H1 (cell line): ENCODE measurements at regions not wholly inside any gene's neighbourhood (a gene's known extent, or its start where the extent isn't known, plus 50 kb on each side); places are given as distances from the start of the nearest gene placed in this dataset.

Experiments used
- BRCA1 ChIP-seq: IDR thresholded peaks from 2 replicates; pipeline ENCODE4 v1.6.1; 2012; ENCODE audit warnings: low read depth, low read length, improper control_type of control experiment
- CBX5 ChIP-seq: fragments of 300-800, 300-1000 bp; sonication (generic); IDR thresholded peaks from 2 replicates; pipeline ENCODE4 v1.7.1; 2016; ENCODE audit warnings: antibody characterized with exemption, low read length, low read depth
- CHD1 ChIP-seq: IDR thresholded peaks from 2 replicates; pipeline ENCODE4 v1.6.1; 2012; ENCODE audit warnings: low read depth, low read length, improper control_type of control experiment
- CHD2 ChIP-seq: IDR thresholded peaks from 2 replicates; pipeline ENCODE4 v1.6.1; 2012; ENCODE audit warnings: low read length, improper control_type of control experiment
- FOSL1 ChIP-seq: IDR thresholded peaks from 2 replicates; pipeline ENCODE4 v1.6.1; 2011; ENCODE audit warnings: mild to moderate bottlenecking, low read depth, low read length, moderate library complexity; ENCODE audit not compliant: insufficient read depth
- MAFK ChIP-seq: IDR thresholded peaks from 2 replicates; pipeline ENCODE4 v1.6.1; 2012; ENCODE audit warnings: low read depth, mild to moderate bottlenecking, improper control_type of control experiment, low read length
- NRF1 ChIP-seq: IDR thresholded peaks from 2 replicates; pipeline ENCODE4 v1.6.1; 2011; ENCODE audit warnings: mild to moderate bottlenecking, low read depth, low read length, improper control_type of control experiment
- POU5F1 ChIP-seq: IDR thresholded peaks from 2 replicates; pipeline ENCODE4 v1.6.1; 2011; ENCODE audit warnings: low read depth, mild to moderate bottlenecking, low read length, moderate library complexity
- RFX5 ChIP-seq: IDR thresholded peaks from 2 replicates; pipeline ENCODE4 v1.6.1; 2011; ENCODE audit warnings: low read depth, low read length, improper control_type of control experiment, borderline replicate concordance
- SAP30 ChIP-seq: fragments of 300-600 bp; sonication (generic); IDR thresholded peaks from 2 replicates; pipeline ENCODE4 v1.7.1; 2012; ENCODE audit warnings: low read length, moderate library complexity, mild to moderate bottlenecking, inconsistent platforms; ENCODE audit not compliant: insufficient read depth, insufficient replicate concordance
- TEAD4 ChIP-seq: IDR thresholded peaks from 2 replicates; pipeline ENCODE4 v1.6.1; 2012; ENCODE audit warnings: low read depth, low read length, inconsistent platforms, mixed read lengths
- TF ChIP-seq, protein P1 (sequence below): fragments of 300-600 bp; sonication (generic); IDR thresholded peaks from 2 replicates; pipeline ENCODE4 v1.7.1; 2012; ENCODE audit warnings: low read length, moderate library complexity, mild to moderate bottlenecking, inconsistent platforms; ENCODE audit not compliant: insufficient replicate concordance
- TF ChIP-seq, protein P2 (sequence below): IDR thresholded peaks from 2 replicates; pipeline ENCODE4 v1.6.1; 2012; ENCODE audit warnings: inconsistent platforms

DNA sequence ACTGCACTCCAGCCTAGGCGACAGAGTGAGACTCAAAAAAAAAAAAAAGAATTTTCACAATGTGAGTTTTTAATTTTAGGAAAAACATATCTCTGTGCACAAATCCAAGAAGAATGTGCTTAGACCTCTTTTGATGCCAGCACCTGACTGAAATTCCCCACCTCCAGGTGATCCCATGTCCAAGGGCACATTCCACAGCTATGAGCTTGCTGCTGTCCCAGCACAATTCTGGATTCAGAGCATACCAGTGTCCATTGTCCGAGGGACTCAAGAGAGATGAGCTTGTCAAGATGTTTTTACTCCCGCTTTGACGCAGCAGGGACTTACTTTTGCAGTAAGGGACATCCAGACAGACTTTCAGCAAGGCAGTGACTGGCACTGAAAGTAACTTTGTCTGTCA, 489.1 kb upstream of the ACVR2A start (continued):
- TF ChIP-seq, protein P1, sequence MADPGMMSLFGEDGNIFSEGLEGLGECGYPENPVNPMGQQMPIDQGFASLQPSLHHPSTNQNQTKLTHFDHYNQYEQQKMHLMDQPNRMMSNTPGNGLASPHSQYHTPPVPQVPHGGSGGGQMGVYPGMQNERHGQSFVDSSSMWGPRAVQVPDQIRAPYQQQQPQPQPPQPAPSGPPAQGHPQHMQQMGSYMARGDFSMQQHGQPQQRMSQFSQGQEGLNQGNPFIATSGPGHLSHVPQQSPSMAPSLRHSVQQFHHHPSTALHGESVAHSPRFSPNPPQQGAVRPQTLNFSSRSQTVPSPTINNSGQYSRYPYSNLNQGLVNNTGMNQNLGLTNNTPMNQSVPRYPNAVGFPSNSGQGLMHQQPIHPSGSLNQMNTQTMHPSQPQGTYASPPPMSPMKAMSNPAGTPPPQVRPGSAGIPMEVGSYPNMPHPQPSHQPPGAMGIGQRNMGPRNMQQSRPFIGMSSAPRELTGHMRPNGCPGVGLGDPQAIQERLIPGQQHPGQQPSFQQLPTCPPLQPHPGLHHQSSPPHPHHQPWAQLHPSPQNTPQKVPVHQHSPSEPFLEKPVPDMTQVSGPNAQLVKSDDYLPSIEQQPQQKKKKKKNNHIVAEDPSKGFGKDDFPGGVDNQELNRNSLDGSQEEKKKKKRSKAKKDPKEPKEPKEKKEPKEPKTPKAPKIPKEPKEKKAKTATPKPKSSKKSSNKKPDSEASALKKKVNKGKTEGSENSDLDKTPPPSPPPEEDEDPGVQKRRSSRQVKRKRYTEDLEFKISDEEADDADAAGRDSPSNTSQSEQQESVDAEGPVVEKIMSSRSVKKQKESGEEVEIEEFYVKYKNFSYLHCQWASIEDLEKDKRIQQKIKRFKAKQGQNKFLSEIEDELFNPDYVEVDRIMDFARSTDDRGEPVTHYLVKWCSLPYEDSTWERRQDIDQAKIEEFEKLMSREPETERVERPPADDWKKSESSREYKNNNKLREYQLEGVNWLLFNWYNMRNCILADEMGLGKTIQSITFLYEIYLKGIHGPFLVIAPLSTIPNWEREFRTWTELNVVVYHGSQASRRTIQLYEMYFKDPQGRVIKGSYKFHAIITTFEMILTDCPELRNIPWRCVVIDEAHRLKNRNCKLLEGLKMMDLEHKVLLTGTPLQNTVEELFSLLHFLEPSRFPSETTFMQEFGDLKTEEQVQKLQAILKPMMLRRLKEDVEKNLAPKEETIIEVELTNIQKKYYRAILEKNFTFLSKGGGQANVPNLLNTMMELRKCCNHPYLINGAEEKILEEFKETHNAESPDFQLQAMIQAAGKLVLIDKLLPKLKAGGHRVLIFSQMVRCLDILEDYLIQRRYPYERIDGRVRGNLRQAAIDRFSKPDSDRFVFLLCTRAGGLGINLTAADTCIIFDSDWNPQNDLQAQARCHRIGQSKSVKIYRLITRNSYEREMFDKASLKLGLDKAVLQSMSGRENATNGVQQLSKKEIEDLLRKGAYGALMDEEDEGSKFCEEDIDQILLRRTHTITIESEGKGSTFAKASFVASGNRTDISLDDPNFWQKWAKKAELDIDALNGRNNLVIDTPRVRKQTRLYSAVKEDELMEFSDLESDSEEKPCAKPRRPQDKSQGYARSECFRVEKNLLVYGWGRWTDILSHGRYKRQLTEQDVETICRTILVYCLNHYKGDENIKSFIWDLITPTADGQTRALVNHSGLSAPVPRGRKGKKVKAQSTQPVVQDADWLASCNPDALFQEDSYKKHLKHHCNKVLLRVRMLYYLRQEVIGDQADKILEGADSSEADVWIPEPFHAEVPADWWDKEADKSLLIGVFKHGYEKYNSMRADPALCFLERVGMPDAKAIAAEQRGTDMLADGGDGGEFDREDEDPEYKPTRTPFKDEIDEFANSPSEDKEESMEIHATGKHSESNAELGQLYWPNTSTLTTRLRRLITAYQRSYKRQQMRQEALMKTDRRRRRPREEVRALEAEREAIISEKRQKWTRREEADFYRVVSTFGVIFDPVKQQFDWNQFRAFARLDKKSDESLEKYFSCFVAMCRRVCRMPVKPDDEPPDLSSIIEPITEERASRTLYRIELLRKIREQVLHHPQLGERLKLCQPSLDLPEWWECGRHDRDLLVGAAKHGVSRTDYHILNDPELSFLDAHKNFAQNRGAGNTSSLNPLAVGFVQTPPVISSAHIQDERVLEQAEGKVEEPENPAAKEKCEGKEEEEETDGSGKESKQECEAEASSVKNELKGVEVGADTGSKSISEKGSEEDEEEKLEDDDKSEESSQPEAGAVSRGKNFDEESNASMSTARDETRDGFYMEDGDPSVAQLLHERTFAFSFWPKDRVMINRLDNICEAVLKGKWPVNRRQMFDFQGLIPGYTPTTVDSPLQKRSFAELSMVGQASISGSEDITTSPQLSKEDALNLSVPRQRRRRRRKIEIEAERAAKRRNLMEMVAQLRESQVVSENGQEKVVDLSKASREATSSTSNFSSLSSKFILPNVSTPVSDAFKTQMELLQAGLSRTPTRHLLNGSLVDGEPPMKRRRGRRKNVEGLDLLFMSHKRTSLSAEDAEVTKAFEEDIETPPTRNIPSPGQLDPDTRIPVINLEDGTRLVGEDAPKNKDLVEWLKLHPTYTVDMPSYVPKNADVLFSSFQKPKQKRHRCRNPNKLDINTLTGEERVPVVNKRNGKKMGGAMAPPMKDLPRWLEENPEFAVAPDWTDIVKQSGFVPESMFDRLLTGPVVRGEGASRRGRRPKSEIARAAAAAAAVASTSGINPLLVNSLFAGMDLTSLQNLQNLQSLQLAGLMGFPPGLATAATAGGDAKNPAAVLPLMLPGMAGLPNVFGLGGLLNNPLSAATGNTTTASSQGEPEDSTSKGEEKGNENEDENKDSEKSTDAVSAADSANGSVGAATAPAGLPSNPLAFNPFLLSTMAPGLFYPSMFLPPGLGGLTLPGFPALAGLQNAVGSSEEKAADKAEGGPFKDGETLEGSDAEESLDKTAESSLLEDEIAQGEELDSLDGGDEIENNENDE: no peak
- TF ChIP-seq POU5F1 (no peak), CHD1 (no peak), TEAD4 (no peak), MAFK (no peak), RFX5 (no peak), SAP30 (no peak), BRCA1 (no peak), CBX5 (no peak), FOSL1 (no peak), CHD2 (no peak), NRF1 (no peak)
- TF ChIP-seq, protein P2, sequence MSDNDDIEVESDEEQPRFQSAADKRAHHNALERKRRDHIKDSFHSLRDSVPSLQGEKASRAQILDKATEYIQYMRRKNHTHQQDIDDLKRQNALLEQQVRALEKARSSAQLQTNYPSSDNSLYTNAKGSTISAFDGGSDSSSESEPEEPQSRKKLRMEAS: no peak
